ENCODE measurements at regions not wholly inside any gene's neighbourhood (a gene's known extent, or its start where the extent isn't known, plus 50 kb on each side); places are given as distances from the start of the nearest gene placed in this dataset.

DNA sequence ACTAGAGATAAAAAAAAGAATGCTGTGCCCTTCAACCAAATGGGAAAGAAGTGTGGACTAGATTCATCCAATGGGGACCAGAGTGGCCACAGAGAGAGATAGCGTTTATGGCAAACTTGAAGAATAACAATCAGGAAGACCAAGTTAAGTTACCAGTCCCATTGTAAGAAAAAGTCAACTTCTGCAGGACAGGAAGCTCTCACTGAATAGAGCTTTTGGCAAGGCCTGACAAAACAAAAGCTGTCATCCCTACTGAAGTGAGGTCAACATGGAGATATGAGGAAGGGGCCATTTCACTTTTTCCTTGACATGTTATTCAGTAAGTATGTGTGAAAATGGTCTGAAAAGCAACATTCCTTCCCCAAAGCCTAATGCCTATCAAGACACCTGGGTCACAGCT lies 111.8 kb upstream of the KLHL13 start:
- TF ChIP-seq, protein P1, sequence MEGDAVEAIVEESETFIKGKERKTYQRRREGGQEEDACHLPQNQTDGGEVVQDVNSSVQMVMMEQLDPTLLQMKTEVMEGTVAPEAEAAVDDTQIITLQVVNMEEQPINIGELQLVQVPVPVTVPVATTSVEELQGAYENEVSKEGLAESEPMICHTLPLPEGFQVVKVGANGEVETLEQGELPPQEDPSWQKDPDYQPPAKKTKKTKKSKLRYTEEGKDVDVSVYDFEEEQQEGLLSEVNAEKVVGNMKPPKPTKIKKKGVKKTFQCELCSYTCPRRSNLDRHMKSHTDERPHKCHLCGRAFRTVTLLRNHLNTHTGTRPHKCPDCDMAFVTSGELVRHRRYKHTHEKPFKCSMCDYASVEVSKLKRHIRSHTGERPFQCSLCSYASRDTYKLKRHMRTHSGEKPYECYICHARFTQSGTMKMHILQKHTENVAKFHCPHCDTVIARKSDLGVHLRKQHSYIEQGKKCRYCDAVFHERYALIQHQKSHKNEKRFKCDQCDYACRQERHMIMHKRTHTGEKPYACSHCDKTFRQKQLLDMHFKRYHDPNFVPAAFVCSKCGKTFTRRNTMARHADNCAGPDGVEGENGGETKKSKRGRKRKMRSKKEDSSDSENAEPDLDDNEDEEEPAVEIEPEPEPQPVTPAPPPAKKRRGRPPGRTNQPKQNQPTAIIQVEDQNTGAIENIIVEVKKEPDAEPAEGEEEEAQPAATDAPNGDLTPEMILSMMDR (IDR thresholded peaks at IDR 0.05) = no peak
- TF ChIP-seq POLR2A (IDR thresholded peaks at IDR 0.05) = no peak
- no peak for TF ChIP-seq POLR2AphosphoS5 (IDR thresholded peaks at IDR 0.05)
